Skeletal muscle tissue (tissue), 3 donors: ENCODE measurements at regions not wholly inside any gene's neighbourhood (a gene's known extent, or its start where the extent isn't known, plus 50 kb on each side); places are given as distances from the start of the nearest gene placed in this dataset.

Source experiments
- H3K27ac ChIP-seq: one replicate; pipeline ENCODE4 v1.7.0; 2013; ENCODE audit warnings: mild to moderate bottlenecking, low read depth, low read length, inconsistent platforms
- H3K27me3 ChIP-seq, 3 donors: one replicate each; pipeline ENCODE4 v1.7.0; 2013; ENCODE audit warnings: low read length in 3 of 3; ENCODE audit not compliant: control insufficient read depth in 3 of 3, insufficient read depth in 3 of 3
- H3K36me3 ChIP-seq, 3 donors: one replicate each; pipeline ENCODE4 v1.7.0; 2013; ENCODE audit warnings: low read length in 3 of 3; ENCODE audit not compliant: control insufficient read depth in 3 of 3, insufficient read depth in 3 of 3
- H3K4me1 ChIP-seq, 3 donors: one replicate each; pipeline ENCODE4 v1.7.0; 2013; ENCODE audit warnings: low read length in 3 of 3, mild to moderate bottlenecking in 3 of 3; ENCODE audit not compliant: control insufficient read depth in 3 of 3, insufficient read depth in 3 of 3
- H3K4me3 ChIP-seq, 3 donors: one replicate each; pipeline ENCODE4 v1.7.0; 2013; ENCODE audit warnings: low read length in 3 of 3
- H3K9ac ChIP-seq, 3 donors: one replicate each; pipeline ENCODE4 v1.7.0; 2013; ENCODE audit warnings: low read length in 3 of 3, mild to moderate bottlenecking in 3 of 3, moderate library complexity in 2 of 3, low read depth in 1 of 3
- H3K9me3 ChIP-seq, 3 donors: one replicate each; pipeline ENCODE4 v1.7.0; 2013; ENCODE audit warnings: low read length in 3 of 3; ENCODE audit not compliant: control insufficient read depth in 3 of 3
- donor health status: Osteomylitis.

GRCh38 chr18:25787276-25787675 lies 303.1 kb downstream of the SS18 start:
- Histone ChIP-seq H3K36me3 (no peaks in the 10 kb centered on the region), H3K27ac (no peak overlapping the region), H3K4me3 (no peak overlapping the region), H3K27me3 (no peaks in the 10 kb centered on the region), H3K9ac (no peak overlapping the region), H3K4me1 (no peaks in the 10 kb centered on the region), H3K9me3 (no peaks in the 10 kb centered on the region)

DNA sequence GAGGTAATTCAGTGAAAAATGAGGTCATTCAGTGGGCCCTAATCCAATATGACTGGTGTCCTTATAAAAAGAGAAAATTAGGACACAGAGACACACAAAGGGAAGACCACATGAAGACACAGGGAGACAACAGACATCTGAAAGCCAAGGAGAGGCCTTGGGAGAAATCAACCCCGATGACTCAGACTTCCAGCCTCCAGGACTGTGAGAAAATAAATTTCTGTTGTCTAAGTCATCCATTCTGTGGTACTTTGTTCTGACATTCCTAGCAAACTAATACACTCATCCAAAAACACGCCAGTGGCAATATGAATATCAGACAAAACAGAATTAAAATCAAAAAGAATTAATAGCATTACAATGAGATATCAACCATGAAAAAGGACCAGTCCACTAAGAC lies 303.7 kb downstream of the SS18 start:
- no peaks in the 10 kb centered on the region for H3K9me3 ChIP-seq
- H3K27ac ChIP-seq, result no peak overlapping the region
- H3K36me3 ChIP-seq, result no peaks in the 10 kb centered on the region
- H3K27me3 ChIP-seq, result no peaks in the 10 kb centered on the region
- H3K4me1 ChIP-seq, result no peaks in the 10 kb centered on the region
- no peak overlapping the region for H3K9ac ChIP-seq
- no peak overlapping the region for H3K4me3 ChIP-seq

DNA sequence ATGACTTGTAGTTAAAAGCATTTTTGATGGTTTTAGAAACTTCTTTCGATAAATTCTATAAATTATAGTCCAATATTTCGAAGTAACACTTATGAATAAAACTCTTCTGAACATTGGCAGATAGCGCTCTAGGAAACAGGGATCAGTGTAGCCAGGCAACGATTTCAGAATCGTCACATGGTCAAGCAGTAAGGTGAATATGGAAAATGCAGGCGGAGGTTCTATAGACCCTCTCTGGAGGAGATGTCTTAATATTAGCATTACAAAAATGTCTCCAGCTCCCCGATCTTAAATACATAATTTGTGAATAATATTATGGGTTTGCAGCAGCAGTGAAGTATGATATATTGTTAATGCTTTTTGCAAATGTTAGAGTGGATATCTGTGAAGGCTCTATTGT lies 310.3 kb downstream of the SS18 start:
- Histone ChIP-seq H3K4me3 (no peak overlapping the region), H3K36me3 (no peaks in the 10 kb centered on the region), H3K9ac (no peak overlapping the region), H3K27me3 (no peaks in the 10 kb centered on the region), H3K9me3 (no peaks in the 10 kb centered on the region), H3K4me1 (no peaks in the 10 kb centered on the region), H3K27ac (no peak overlapping the region)

DNA sequence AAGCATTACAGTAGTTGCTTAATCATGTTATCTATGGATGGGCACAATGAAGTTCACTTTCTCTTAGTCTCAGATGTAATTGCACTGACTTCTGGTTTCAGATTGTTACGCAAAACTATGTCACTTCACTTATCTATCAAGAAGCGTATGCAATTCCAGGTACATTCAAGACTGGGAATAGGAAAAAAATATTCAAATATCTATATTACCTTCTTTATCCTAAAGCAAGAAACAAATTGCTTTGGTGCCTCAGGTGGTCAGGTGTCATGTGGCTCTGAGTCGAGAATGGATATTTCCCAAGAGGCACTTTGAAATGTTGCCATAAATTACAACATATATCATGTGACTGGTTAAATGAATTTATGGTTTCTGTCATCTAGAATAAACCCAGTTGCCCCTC lies 318.6 kb downstream of the SS18 start:
- no peaks in the 10 kb centered on the region for H3K9me3 ChIP-seq
- H3K9ac ChIP-seq, result no peak overlapping the region
- no peaks in the 10 kb centered on the region for H3K27me3 ChIP-seq
- no peaks in the 10 kb centered on the region for H3K4me1 ChIP-seq
- H3K36me3 ChIP-seq, result no peaks in the 10 kb centered on the region
- no peak overlapping the region for H3K27ac ChIP-seq
- H3K4me3 ChIP-seq, result no peak overlapping the region

GRCh38 chr18:25764777-25765176 lies 325.6 kb downstream of the SS18 start:
- Histone ChIP-seq H3K27me3 (no peaks in the 10 kb centered on the region), H3K36me3 (no peaks in the 10 kb centered on the region), H3K9me3 (no peaks in the 10 kb centered on the region), H3K9ac (no peak overlapping the region), H3K4me1 (no peaks in the 10 kb centered on the region), H3K27ac (no peak overlapping the region), H3K4me3 (no peak overlapping the region)

DNA sequence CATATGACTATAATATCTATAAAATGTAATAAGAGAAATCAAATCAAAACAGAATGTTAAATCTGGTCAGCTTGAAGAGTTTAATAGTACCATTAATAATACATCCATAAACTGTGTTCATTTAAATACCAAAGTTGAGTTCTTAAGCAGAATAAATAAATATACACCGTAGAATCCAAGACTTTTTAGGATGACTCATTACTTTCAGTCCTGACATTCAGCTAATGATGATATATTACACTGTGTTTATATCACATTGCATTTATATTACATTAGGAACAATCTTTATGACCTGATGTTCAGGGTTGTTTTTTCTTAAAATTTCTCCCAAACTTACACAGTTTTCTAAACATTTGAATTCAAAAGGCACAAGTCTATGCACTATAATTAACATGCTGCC lies 331.3 kb downstream of the SS18 start:
- no peaks in the 10 kb centered on the region for H3K4me1 ChIP-seq
- H3K36me3 ChIP-seq, result no peaks in the 10 kb centered on the region
- H3K27ac ChIP-seq, result no peak overlapping the region
- no peaks in the 10 kb centered on the region for H3K9me3 ChIP-seq
- no peak overlapping the region for H3K9ac ChIP-seq
- no peak overlapping the region for H3K4me3 ChIP-seq
- no peaks in the 10 kb centered on the region for H3K27me3 ChIP-seq

DNA sequence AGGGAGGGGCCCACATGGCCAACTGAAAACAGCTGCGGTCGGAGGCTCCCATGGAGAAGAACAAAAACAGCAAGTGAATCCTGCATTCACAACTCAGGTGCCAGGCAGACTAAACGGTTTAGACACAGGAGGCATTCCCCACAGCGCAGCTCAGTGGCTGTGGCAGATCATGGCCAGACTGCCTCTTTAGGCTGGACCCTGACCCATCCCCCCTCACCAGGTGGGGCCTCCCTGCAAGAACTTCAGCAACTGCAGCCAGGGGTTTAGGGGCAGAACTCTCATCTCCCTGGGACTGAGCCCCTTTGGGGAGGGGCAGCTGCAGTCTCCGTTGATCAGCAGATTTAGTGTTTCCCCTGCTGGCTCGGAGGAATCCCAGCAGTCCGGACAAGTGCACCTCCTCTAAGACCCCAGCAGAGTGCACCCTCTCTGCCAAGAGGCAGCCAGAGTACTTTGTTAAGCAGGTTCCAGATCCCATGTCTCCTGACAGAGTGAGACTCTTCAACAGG lies 346.7 kb downstream of the SS18 start:
- no peaks in the 10 kb centered on the region for H3K4me1 ChIP-seq
- H3K4me3 ChIP-seq, result no peak overlapping the region
- no peaks in the 10 kb centered on the region for H3K9me3 ChIP-seq
- no peaks in the 10 kb centered on the region for H3K36me3 ChIP-seq
- H3K9ac ChIP-seq, result no peak overlapping the region
- no peak overlapping the region for H3K27ac ChIP-seq
- H3K27me3 ChIP-seq, result no peaks in the 10 kb centered on the region

DNA sequence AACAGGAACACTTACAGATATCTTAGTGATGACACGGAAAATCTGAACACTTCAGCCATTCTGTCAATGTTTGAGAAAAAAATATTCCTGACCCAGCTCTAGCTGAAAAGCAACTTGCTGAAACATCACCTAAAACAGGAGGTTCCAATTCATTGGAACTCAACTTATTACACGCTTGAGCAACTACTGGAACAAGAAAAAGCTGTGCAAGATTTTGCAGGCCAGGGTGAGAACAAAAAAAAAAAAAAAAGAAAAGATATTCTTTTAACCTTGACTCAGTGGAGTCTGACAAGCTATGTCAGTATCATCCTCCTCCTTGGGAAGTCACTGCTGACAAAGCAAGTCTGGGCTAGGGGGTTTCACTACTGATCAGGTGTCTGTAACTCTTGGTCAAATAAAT lies 351.0 kb downstream of the SS18 start:
- peaks cover 4 to 5% (median 5%) of the 10 kb centered on the region in 3 donors for H3K27me3 ChIP-seq
- H3K36me3 ChIP-seq, result no peaks in the 10 kb centered on the region
- no peaks in the 10 kb centered on the region for H3K9me3 ChIP-seq
- H3K4me3 ChIP-seq, result no peak overlapping the region
- no peaks in the 10 kb centered on the region for H3K4me1 ChIP-seq
- no peak overlapping the region for H3K27ac ChIP-seq
- no peak overlapping the region for H3K9ac ChIP-seq

DNA sequence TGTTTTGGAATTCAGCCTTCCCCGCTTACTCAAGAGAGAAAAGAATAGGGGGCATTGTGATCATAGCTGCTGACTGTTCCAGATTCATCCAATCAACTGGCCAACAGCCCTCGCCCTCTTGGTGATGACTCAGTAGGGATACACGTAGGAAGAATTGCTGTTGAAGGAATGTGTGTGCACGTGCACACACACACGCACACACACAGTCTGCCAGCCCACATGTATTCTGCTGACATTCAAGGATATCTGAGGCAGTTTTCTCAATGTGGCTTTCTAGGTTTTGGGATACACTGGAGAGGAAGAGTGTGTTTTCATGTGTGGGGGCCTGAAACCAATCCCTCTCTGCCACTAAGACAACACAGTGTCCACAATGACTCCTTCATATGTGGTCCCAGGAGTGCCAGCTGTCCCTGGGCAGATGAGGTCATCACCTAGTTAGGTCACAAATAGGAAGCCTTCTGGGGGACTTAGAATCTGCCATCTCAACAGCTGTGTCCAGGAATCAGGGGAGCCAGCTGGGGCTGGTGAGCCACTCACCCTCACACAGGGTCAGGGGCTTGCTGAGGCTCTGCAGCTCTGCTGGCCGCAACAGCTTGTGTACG lies 352.6 kb downstream of the SS18 start:
- H3K27me3 ChIP-seq, result peaks cover 4 to 5% (median 5%) of the 10 kb centered on the region in 3 donors
- no peaks in the 10 kb centered on the region for H3K9me3 ChIP-seq
- no peak overlapping the region for H3K9ac ChIP-seq
- H3K36me3 ChIP-seq, result no peaks in the 10 kb centered on the region
- no peaks in the 10 kb centered on the region for H3K4me1 ChIP-seq
- H3K4me3 ChIP-seq, result no peak overlapping the region
- no peak overlapping the region for H3K27ac ChIP-seq

DNA sequence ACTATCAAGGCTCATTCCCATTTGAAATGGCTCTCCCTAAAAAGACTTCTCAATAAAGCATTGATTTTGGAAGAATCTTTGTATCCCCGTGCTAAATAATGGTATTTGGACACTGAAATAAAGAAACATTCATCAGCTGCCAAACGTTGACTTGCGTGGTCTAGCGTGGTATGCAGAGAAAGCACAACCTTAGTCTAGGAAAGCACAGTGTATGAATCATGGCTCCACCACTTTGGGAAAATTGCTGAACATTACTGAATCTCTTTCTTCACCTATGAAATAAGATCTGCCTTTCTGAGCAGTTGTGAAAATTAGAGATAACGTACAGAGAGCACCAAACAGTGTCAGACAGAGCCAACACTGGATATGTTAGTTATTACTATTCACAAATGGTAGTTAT lies 353.9 kb downstream of the SS18 start:
- H3K4me3 ChIP-seq, result no peak overlapping the region
- no peak overlapping the region for H3K9ac ChIP-seq
- no peaks in the 10 kb centered on the region for H3K9me3 ChIP-seq
- H3K27me3 ChIP-seq, result peaks cover 4 to 5% (median 5%) of the 10 kb centered on the region in 3 donors
- H3K27ac ChIP-seq, result no peak overlapping the region
- H3K4me1 ChIP-seq, result no peaks in the 10 kb centered on the region
- no peaks in the 10 kb centered on the region for H3K36me3 ChIP-seq
